ENCODE measurements at regions not wholly inside any gene's neighbourhood (a gene's known extent, or its start where the extent isn't known, plus 50 kb on each side); places are given as distances from the start of the nearest gene placed in this dataset.

GRCh38 chr12:102652645-102653313 is 172.4 kb upstream of the IGF1 start (continued):
- TF ChIP-seq SIRT6 (IDR thresholded peaks at IDR 0.05; ENCODE audit: low read length) (no peak), CHD2 (IDR thresholded peaks at IDR 0.05; ENCODE audit: low read length) (no peak), FOSL1 (IDR thresholded peaks at IDR 0.05; ENCODE audit: insufficient read depth, low read depth, low read length) (no peak), SIN3A (conservative IDR thresholded peaks at IDR 0.05 in 1 of 2, IDR thresholded peaks at IDR 0.05 in 1 of 2; ENCODE audit: low read depth in 1 of 2, low read length in 2 of 2) (no peak), BCL11A (IDR thresholded peaks at IDR 0.05; ENCODE audit: low read depth in 2 of 2, low read length in 2 of 2) (no peak), POLR2A (IDR thresholded peaks at IDR 0.05; ENCODE audit: control extremely low read depth in 1 of 2, low read depth in 2 of 2, low read length in 2 of 2) (no peak), TAF7 (optimal IDR thresholded peaks at IDR 0.05; ENCODE audit: borderline replicate concordance, low read depth, low read length) (no peak), GTF2F1 (IDR thresholded peaks at IDR 0.05; ENCODE audit: borderline replicate concordance, low read depth, low read length) (no peak), TBP (IDR thresholded peaks at IDR 0.05; ENCODE audit: low read depth, low read length) (no peak)

All from H1 (cell line).